Gastrocnemius medialis (tissue), 4 donors: ENCODE measurements at regions not wholly inside any gene's neighbourhood (a gene's known extent, or its start where the extent isn't known, plus 50 kb on each side); places are given as distances from the start of the nearest gene placed in this dataset.

Source experiments
- CTCF ChIP-seq, 5 experiments: fragments of 450-650 bp in 3 of 5; fragments of 200-600 bp in 2 of 5; sonication (generic) in 2 of 5; IDR thresholded peaks in 4 of 5; conservative IDR thresholded peaks in 1 of 5; 1 replicate in 4 of 5; 2 replicates in 1 of 5; pipeline ENCODE4 v1.5.1; 2016 to 2019; ENCODE audit warnings: antibody characterized with exemption in 5 of 5, mild to moderate bottlenecking in 3 of 5, moderate library complexity in 3 of 5
- POLR2A ChIP-seq, 2 donors: fragments of 450-650 bp; IDR thresholded peaks; one replicate each; pipeline ENCODE4 v1.6.1; 2017; ENCODE audit warnings: antibody characterized with exemption in 2 of 2, mild to moderate bottlenecking in 2 of 2, moderate library complexity in 2 of 2

GRCh38 chr6:21348146-21348503, 245.4 kb upstream of the SOX4 start:
- no peak for TF ChIP-seq POLR2A (IDR thresholded peaks at IDR 0.05)
- no peak for TF ChIP-seq CTCF (IDR thresholded peaks at IDR 0.05 in 4 of 5, conservative IDR thresholded peaks at IDR 0.05 in 1 of 5)
